ENCODE measurements at regions not wholly inside any gene's neighbourhood (a gene's known extent, or its start where the extent isn't known, plus 50 kb on each side); places are given as distances from the start of the nearest gene placed in this dataset.

- H4K91ac ChIP-seq (ENCODE audit: insufficient read depth, low read depth, low read length) = no peak overlapping the region
- no peak overlapping the region for H3K18ac ChIP-seq (ENCODE audit: low read depth, low read length)
- BruUV-seq (replicated peaks) = no TSS peak
- no peak overlapping the region for H2AK5ac ChIP-seq (ENCODE audit: low read depth, low read length)
- H4K5ac ChIP-seq (ENCODE audit: low read depth, low read length) = no peak overlapping the region
- intact Hi-C loops (cut with micrococcal nuclease) (no loop called here), dilution Hi-C loops (cut with HindIII; ENCODE audit: low sequenced_read_pairs, unreplicated experiment) (no loop called here), in situ Hi-C loops (cut with MboI; ENCODE audit: low sequenced_read_pairs) (no loop called here)
- H2BK20ac ChIP-seq (ENCODE audit: low read depth, low read length) = no peak overlapping the region
- TF ChIP-seq FOS (IDR thresholded peaks at IDR 0.05; ENCODE audit: low read depth, low read length) (no peak), CEBPB (IDR thresholded peaks at IDR 0.05; ENCODE audit: low read depth, low read length) (no peak), RFX5 (IDR thresholded peaks at IDR 0.05; ENCODE audit: low read depth, low read length) (no peak), MXI1 (IDR thresholded peaks at IDR 0.05; ENCODE audit: borderline replicate concordance, low read depth, low read length) (no peak), USF2 (IDR thresholded peaks at IDR 0.05; ENCODE audit: low read depth, low read length) (no peak), MAZ (IDR thresholded peaks at IDR 0.05; ENCODE audit: borderline replicate concordance, low read depth, low read length) (no peak), RAD21 (IDR thresholded peaks at IDR 0.05; ENCODE audit: low read length) (no peak), ELK1 (IDR thresholded peaks at IDR 0.05; ENCODE audit: borderline replicate concordance, low read depth, low read length) (no peak), CHD1 (IDR thresholded peaks at IDR 0.05; ENCODE audit: low read depth, low read length) (no peak), BHLHE40 (IDR thresholded peaks at IDR 0.05; ENCODE audit: low read depth, low read length) (no peak)
- H3K79me1 ChIP-seq (ENCODE audit: low read depth in 1 of 2, low read length in 2 of 2) = no peaks in the 10 kb centered on the region
- H3K4me1 ChIP-seq (ENCODE audit: control insufficient read depth, insufficient read depth, low read length) = no peaks in the 10 kb centered on the region
- no peak overlapping the region for H3K56ac ChIP-seq (ENCODE audit: extremely low read depth, insufficient read depth, low read length)
- H3K27ac ChIP-seq (ENCODE audit: insufficient read depth, low read length) = no peak overlapping the region
- H3K9me1 ChIP-seq (ENCODE audit: insufficient read depth, low read length) = no peaks in the 10 kb centered on the region
- no peaks in the 10 kb centered on the region for H3K36me3 ChIP-seq (ENCODE audit: control insufficient read depth, insufficient read depth, low read length)
- H3K9ac ChIP-seq (ENCODE audit: low read depth, low read length) = no peak overlapping the region
- ChIA-PET POLR2A (ENCODE audit: unreplicated experiment) (no interaction called here), CTCF (interaction anchor here (0.5 kb wide), 1 partner anchor 17 kb away, joined by 3 read pairs; no protein-coding TSS in a partner anchor)
- H2BK120ac ChIP-seq (ENCODE audit: low read depth, low read length) = no peak overlapping the region
- no peak overlapping the region for H3K14ac ChIP-seq (replicated peaks; ENCODE audit: low read depth, low read length)
- H3K4me2 ChIP-seq (ENCODE audit: low read depth, low read length) = no peak overlapping the region
- no peaks in the 10 kb centered on the region for H3K9me3 ChIP-seq (ENCODE audit: control insufficient read depth, insufficient read depth, low read length)
- no peak overlapping the region for H2BK5ac ChIP-seq (ENCODE audit: low read depth, low read length, poor library complexity, severe bottlenecking)
- no CpG with 5 or more reads among the region's 2 CpGs for WGBS, 2 experiments (ENCODE audit: extremely low coverage in 2 of 2, insufficient read length in 1 of 2)
- no peak for DNase-seq
- no peak overlapping the region for H3K4me3 ChIP-seq (ENCODE audit: insufficient read depth, low read depth, low read length)
- H2AFZ ChIP-seq (replicated peaks; ENCODE audit: low read length, poor library complexity) = no peak overlapping the region
- no peak overlapping the region for H3K4ac ChIP-seq (ENCODE audit: low read depth, low read length)
- H4K20me1 ChIP-seq (ENCODE audit: insufficient read depth, low read length) = no peaks in the 10 kb centered on the region
- no peak for ATAC-seq (ENCODE audit: low read depth)
- no peak overlapping the region for H2BK15ac ChIP-seq (ENCODE audit: low read depth, low read length)
- no peaks in the 10 kb centered on the region for H3K27me3 ChIP-seq (ENCODE audit: control insufficient read depth, insufficient read depth, low read length)
- H3K23ac ChIP-seq (ENCODE audit: low read depth, low read length) = no peak overlapping the region
- H4K8ac ChIP-seq (ENCODE audit: low read depth in 2 of 2, low read length in 2 of 2) = no peak overlapping the region
- no peak overlapping the region for H2AK9ac ChIP-seq (replicated peaks; ENCODE audit: low read depth, low read length, poor library complexity)
These were observed 933.4 kb downstream of the SLITRK6 start for GRCh38 chr13:84865783-84866221.

Measured in IMR-90 (cell line).